ENCODE measurements at regions not wholly inside any gene's neighbourhood (a gene's known extent, or its start where the extent isn't known, plus 50 kb on each side); places are given as distances from the start of the nearest gene placed in this dataset.
A peak's percentile ranks its signal among the peaks of the same experiment; 100 is the strongest.
"Not testable (repeated sequence)": the region's sequence is repeated elsewhere in the genome, so short reads cannot be mapped to it uniquely, and the experiment has no call there.

DNA sequence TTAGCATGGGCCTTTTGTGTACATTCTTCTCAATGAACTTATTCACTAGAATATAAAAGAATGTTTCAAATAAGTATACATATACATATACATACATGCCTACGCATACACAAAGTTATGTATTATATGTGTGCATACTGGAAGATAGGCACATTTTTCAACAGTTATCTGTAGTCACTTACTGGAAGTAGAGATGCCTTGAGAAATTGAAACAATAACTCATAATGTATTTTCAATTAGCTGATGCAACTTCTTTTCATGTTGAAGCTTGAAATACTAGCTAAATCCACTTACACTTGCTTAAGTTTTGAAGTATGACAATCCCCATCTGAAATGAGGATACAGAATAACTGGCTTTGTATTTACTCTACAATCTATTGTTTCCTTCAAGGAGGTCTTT is 469.0 kb upstream of the PTGER4 start:
- no peak for DNase-seq

DNA sequence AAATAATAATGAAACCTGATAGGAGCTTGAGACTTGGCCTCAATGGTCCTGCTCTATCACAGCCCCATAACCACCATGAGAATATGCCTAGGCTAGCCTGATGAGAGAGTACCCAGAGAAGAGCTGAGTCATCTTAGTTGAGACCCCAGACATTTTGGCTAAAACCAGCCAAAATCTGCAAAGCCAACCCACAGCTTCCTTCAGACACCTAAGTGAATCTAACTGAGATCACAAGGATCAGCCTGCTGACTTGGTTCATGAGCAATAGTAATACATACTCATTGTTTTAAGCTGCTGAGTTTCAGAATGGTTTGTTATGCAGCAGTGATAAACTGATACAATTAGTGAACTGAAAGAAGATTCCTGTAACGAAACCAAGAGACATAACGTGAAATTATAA is 473.7 kb upstream of the PTGER4 start:
- no peak for DNase-seq

DNA sequence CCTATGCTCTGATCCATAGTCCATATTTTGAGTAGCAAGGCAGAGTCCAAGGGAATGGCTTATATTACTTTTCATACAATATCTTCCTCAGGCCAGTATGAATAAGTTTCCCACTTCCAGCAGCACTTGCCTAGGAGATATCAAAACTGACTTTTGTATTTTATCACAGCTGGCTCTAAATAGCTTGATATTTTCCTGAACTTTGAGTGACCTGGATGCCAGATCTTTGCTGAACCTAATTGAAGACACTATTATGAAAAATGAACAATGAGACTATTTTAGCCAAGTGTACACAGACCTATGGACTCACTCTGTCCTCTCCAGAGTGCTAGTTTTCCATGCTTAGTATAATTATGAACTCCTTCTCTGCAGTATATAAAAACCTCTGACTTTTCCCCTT is 475.6 kb upstream of the PTGER4 start:
- no peak for DNase-seq

DNA sequence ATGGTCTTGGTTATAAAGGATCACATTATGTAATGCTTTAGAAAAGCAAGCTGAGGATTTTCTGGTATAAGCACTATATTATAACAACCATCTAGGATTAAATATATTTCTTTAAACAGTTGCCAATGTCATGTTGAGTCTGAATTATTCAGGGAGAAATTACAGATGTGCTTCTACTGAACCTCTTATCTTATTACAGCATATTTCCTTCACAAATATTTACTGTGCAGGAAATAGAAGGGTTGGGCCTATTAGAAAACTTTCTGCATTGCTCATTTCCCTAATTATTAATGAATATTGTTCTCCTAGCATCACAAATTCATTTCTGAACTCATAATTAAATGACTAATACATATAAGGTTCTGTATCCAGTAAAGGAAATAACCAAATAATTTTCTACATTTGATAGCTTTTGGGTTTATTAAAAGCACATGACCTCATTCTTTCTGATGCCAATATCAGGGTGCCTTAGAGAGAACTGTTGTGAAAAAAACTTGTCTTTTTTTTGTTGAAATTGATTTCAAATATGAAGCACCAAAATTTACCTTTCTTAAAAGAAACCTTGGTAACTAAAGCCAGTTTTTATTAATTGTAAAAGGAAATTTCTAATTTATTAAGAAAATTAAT is 476.8 kb upstream of the PTGER4 start:
- DNase-seq = no peak

DNA sequence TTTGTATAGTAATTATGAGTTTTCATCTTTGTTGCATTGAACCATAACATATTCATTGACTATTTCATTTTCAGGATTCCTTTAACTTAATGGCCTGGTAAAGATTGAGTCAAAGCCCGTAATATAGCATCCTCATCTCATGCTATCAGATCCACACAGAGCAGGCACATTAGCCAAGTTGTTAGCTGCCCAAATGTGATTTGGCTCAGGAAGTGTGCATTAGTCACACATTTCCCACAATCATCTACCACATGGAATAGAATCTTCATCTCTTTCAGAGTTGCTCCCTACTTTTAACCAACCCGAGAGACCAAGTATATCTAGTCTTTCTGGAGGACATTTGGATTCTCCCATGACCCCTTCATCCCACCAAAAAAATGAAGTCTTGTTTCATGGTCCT is 481.0 kb upstream of the PTGER4 start:
- no peak for DNase-seq

DNA sequence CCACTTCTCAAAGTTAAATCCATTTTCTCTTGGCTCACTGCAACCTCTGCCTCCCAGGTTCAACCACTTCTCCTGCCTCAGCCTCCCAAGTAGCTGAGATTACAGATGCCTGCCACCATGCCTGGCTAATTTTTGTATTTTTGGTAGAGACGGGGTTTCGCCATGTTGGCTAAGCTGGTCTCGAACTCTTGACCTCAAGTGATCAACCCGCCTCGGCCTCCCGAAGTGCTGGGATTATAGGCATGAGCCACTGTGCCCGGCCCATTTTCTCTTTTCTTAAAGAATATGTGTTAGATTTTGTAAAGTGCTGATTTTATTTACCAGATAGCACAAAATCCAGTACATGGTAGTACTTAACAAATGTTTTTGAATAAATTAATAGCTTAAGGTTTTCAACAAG is 484.1 kb upstream of the PTGER4 start:
- DNase-seq = not testable (repeated sequence)

DNA sequence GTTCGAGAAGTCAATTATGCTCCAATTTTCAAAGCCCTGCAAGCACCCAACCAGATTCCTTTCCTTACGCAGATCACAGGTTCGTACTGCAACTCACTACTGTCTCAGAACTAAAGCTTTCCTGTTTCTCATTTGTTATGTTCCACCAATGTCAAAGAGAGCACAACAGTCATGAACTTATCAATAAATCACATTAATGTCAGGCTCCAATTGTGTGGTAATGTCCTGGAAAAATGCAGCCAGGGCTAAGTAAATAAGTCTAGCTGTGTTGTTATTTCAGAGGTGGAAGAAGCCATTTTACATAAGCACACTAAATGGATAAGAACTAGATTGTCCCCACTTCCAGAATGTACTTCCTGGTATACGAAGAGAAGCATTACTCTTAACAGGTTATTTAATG is 488.6 kb upstream of the PTGER4 start:
- no peak for DNase-seq

DNA sequence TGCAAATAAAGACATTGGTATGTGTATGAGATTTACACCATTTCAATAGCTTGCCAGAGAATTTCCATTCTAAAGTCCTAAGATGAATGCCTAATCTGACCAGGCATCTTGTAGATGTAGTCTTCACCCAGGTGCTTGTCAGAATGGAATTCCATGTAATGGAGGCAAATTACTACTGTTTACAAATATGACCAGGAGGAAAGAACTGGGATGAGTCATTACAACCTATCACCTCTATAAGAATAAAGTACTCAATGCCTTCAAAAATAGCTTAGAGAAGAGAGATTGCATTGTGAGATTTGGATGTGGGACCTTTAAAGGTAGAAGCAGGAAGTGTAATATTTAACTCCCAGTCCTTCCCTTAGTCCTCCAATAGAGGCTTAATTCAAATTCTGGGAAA is 507.0 kb upstream of the PTGER4 start:
- DNase-seq = no peak

DNA sequence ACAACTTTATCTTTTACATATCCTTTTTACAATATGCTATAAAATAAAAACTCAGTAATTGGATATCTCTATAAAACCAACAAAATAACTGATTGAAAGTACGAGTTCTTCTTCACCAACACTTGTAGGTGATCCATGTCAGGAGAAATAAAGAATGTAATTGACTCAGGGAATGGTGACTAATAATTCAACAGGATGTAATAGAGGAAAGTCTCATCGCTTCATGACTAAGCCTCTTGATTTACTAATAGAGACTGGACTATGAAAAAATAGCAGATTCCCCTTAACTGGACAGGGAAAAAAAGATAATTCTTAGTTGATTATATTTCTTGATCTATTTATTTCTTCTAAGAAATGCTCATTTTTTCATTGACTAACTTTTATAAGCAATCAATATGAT is 507.7 kb upstream of the PTGER4 start:
- DNase-seq = no peak

DNA sequence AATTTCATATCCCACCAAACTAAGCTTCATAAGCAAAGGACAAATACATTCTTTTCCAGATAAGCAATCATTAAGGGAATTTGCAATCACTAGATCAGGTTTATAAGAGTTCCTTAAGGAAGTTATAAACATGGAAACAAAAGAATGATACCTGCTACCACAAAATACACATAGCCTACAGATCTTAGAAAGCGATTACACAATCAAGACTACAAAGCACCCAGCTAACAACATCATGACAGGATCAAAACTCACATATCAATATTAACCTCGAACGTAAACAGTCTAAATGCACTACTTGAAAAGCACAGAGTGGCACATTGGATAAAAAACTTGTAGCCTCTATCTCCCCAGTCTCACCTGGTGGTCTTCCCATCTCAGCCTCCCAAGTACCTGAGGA is 512.4 kb upstream of the PTGER4 start:
- no peak for DNase-seq

DNA sequence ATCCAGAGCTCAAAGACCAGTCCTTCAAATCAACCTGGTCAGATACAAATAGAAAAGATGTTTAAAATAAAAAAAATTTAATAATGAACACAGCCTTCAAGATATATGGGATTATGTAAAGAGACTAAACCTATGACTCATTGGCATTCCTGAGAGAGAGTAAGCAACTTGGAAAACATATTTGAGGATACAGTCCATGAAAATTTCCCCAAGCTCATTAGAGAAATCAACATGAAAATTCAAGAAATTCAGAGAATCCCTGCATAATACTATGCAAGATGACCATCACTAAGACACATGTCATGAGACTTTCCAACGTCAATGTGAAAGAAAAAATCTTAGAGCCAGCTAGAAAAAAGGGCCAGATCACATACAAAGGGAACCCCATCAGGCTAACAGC is 512.9 kb upstream of the PTGER4 start:
- no peak for DNase-seq

DNA sequence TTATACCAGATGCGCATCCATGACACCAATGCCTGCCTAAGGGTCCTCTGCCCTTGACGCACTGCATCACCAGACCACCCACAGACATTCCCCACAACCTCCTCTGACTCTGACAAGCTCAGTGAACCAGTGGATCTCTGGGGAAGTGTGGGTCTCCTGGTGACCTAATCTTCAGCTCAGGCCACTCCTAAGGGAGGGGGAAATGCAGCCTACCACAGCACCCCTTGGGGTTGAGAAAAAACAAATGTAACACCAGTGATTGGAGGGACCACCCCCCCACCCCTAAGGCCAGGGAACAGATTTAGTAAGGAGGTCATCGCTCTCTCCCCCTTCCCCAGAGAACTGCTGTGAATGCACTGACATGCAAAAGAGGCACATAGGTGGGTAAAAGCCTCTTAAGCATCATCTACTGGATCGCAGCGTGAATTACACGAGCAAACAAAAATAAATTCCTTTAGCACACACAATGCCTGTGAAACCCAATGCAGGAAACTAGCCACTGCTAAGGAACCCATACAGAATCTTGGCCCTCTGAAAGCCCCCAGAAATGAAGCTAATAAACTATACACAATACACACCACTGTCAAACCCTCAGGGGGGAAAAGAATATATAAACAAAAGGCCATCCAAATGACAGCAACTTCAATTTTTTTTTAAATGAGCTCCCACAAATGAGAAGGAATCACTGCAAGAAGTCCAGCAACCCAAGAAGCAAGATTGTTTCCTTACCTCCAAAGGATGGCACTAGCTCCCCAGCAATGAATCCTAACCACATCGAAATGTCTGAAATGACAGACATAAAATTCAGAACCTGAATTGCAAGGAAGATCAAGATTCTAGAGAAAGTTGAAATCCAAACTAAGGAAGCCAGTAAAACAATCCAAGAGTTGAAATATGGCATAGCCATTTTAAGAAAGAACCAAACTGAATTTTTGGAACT is 513.7 kb upstream of the PTGER4 start:
- DNase-seq = no peak

DNA sequence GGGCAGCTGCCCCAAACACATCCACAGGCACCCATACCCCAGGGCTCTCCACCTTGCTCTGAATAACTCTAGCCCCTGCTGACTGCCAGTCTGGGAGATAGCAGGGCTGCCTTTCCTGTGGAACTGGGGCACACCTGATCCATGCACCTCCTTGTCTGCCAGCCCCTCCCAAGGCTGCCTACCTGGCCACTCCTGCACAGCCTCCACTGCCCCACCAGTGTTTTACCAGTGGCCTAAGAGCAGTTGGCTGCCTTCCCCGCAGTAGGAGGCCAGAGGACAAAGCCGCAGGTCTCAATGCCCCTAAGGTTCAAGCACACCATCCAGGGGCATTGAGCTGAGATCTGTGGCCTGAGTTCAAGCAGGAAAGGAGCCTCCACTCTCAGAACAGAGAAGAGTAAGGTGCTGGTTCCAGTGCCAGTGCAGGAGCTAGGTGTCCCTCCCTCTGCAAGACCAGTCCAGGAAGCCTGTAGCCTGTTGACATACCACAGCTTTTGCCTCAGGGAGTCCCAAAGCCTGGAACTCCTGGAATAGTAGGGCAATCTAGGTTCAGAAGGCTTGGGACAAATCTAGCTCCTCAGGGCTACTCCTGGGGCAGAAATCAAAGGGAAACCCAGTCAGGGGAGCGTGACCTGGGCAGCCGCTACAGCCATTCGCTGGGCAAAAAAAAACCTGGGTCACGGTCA is 514.5 kb upstream of the PTGER4 start:
- no peak for DNase-seq

DNA sequence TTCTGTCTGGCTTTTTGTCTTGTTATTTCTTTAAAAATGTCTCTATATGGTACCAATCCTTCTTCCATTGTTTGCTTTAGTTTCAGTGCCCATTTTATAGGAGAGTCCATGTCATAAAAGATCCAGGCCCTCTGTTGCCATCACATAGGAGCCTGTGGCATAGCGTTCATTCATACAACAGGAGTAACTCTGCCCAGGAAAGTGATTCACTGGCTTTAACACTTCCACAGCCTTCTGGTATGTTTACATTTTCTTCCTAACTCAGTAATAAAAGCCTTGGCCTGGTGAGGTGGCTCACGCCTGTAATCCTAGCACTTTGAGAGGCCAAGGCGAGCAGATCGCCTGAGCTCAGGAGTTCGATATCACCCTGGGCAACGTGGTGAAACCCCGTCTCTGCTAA is 519.3 kb upstream of the PTGER4 start:
- DNase-seq = no peak

DNA sequence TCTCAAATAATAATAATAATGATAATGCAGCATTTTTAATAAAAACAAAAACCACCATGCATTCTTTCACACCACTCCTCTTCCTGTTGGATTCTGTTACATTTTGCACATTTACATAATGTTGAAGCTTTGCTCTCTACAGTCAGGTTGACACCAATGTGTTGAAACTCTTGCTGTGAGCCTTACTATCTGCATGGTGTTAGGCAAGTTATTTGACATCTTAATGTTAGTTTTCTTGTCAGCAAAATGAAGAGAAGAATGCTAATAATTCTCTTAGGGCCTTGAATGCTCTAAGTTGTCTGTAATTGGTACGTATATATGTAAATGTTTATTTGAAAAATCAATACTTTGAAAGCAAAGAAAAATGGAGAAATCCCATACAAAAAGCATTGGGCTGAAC is 525.5 kb upstream of the PTGER4 start:
- no peak for DNase-seq

DNA sequence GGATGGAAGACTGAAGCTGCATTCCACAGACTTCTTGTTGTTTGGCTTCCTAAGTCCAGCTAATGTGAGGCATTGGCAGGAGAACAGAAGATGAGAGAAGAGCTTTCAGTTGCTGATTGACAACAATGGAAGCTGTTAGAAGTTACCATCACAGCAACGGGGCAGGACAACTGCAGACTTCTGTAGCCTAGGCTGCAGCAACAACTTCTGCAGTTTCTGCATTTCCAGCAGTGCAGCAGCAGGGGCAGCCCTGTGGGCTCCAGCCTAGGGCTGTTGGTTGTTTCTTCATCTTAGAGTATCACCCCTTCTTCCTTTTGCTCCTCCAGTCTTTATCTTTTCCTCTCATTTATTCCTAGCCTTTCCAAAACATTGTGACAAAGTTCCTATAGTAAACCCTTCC is 528.8 kb upstream of the PTGER4 start:
- DNase-seq = no peak

DNA sequence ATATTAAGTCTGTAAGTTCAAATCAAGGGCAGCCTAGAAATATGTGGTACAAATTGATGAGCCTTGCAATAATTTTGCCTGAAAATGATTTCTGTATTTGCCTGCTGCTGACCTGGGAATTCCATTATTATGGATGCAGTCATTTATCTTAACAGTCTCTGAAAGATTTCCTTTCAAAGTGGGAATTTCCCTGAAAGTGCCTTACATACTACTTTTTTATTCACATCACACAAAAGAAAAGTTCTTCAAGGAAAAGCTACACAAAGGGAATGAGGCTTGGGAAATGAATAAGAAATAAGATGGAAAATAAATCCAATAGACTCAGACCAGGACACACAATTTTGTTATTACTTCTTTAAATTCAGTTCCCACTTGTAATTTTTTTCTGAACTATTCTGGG is 537.8 kb upstream of the PTGER4 start:
- no peak for DNase-seq

DNA sequence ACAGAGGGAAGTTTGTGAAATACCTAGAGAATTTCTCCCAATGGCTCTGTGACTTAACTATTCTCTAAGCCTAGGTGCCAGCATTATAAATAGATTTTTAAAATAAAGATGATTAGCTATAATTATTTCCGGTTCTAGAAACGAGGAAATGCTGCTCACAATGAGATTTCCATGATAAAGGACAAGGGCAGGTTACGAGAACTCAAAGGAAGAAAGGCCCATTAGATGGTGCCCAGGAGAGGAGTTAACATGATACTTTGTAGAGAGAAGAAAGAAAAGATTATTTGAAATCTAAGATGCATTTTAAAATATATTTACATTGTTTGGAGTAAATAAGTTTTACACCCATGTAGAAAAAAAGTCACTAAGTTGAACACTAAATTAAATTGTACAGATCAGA is 538.3 kb upstream of the PTGER4 start:
- no peak for DNase-seq

DNA sequence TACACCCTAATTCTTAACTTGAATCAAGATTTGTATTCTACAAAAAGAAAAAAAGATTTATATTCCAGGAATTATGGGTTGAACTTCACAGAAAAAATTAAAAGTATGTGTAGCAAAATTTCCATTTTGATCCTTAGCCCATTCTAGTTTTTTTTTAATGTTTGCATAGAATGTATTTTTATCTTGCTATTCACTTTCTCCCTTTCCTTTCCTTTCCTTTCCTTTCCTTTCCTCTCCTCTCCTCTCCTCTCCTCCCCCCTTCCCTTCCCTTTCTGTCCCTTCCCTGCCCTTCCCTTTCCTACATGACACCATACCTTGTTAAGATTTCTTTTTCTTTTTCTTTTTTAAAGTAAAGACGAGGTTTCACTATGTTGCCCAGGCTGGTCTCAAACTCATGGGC is 542.5 kb upstream of the PTGER4 start:
- no peak for DNase-seq

DNA sequence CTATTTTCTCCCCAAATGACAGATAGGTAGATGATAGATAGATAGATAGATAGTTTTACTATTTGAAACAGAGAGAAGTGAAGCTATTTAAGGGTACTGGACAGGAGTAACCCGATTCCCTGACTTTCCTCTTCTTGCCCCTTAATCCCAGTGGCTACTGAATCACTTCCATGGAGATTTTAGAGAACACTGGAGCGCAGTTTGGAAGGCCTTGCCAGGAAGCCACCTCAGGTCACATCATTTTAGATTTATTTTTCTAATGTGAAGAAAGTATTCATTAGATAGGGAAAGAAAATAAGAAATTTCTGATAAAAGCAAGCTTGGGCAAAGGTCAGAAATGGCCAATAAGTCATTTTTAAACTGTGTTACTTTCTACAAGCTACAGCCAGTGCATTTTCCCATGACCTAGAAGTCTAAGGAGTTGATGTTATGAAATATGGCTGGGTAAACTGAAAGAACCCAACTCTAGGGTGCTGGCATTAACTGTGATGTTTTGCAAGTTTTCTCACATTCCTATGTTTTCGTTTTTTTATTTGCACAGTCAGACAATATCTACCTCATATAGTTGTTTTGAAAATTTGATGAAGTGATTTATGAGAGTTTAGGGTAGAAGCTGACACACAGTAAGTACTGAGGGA is 544.7 kb upstream of the PTGER4 start:
- DNase-seq = no peak

DNA sequence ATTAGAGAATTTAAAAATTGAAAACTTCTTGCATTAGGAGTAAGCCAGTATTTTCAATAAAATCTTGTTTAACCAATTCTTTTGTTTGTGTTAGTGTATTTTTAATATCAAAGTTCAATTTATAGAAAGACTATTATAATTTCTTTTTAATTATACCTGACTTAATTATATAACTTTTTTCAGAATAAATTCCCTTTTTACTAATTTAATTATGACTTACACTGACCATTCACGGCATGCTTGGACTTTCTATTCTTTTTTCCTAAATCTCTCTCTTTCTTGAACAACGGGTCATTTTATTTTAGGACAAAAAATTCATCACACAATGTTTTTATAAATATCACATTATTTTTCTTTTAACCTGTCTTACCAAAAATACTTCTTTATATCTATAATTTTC is 555.3 kb upstream of the PTGER4 start:
- DNase-seq = no peak

DNA sequence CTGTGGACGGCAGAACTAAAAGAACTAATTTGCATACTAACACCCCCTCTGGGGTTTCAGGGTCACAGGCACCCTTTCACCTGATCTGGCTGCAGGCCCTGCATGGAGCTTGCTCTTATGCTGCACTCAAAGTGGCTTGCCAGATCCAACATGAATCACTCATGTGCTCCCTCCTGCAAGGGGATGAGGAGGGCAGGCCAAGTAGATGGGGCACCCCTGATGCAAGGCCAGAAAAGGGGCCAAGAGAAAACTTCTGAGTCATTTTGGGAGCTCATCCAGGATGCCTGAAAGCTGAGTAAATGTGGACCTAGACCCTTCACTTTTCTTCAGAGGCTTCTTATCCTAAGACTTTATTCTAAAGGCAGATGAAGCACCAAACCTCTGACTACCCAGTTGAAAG is 558.5 kb upstream of the PTGER4 start:
- no peak for DNase-seq

DNA sequence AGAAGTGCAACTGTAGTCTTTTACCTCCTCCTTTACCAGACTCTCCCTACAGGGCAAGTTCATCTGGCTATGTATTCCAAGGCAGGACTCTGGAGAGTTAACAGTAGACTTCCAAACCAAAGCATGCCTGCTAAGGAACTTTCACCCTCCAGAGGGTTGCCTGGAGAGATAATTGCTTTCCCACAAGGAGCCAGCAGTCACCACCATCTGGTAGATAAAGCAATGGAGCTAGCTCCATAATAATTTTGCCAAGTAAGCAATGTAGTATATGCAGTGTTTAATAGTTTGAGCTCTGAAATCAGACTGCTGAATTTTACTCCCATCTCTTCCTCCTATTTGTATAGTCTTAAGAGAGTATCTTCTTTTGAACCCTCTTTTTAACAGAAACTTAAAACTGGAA is 566.8 kb upstream of the PTGER4 start:
- DNase-seq = peak; percentile 59

DNA sequence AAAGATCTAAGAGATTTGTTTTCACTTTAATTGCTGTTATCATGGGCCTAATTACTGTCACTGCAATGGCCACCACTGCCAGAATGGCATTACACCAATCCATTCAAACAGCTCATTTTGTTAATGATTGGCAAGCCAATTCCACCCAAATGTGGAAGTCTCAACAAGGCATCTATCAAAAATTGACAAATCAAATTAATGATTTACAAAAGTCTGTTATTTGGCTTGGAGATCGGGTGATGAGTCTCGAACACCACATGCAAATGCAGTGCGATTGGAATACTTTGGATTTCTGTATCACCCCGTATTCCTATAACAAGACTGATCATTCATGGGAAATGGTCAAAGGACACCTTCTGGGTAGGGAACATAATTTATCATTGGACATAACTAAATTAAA is 568.7 kb upstream of the PTGER4 start:
- not testable (repeated sequence) for DNase-seq
